ENCODE measurements at regions not wholly inside any gene's neighbourhood (a gene's known extent, or its start where the extent isn't known, plus 50 kb on each side); places are given as distances from the start of the nearest gene placed in this dataset.
"Not testable (repeated sequence)": the region's sequence is repeated elsewhere in the genome, so short reads cannot be mapped to it uniquely, and the experiment has no call there.

GRCh38 chr6:15956205-15957106, 172.4 kb upstream of the MYLIP start:
- DNase-seq (ENCODE audit: low read depth in 2 of 2), result no peak

- DNase-seq (ENCODE audit: low read depth in 2 of 2), result no peak
Observed at GRCh38 chr6:15955484-15955883, 173.4 kb upstream of the MYLIP start.

DNA sequence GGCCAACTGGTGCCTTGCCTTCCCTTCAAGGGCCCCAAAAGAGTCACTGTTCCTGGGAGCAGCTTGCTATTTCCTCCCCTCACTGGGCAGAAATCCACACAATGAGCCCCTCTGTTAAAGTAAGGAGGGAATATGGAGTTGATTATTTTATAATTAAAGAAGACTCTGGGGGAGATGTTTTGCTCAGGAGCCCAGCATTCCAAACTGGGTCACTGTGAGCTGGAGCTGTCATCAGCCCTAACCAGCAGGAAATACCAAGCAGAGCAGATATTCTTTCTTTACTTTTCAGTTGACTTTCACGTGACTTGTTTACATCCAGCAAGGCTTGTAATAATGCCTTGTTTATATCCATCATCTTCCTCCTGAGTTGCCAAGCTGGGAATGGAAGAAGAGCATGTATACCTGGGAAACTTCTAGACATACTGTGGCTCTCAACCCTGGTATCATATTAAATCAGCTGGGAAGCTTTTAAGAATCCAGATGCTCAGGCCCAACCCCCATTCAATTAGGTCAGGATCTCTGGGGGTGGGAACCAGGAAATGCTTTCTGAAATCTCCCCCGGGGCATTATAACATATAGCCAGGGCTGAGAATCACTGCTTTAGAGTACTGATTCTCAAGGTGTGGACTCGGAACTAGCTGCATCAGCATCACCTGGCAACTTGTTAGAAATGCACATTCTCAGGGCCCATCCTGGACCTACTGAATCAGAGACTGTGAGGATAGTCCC, 175.6 kb upstream of the MYLIP start:
- no peak for DNase-seq (ENCODE audit: low read depth in 2 of 2)

DNA sequence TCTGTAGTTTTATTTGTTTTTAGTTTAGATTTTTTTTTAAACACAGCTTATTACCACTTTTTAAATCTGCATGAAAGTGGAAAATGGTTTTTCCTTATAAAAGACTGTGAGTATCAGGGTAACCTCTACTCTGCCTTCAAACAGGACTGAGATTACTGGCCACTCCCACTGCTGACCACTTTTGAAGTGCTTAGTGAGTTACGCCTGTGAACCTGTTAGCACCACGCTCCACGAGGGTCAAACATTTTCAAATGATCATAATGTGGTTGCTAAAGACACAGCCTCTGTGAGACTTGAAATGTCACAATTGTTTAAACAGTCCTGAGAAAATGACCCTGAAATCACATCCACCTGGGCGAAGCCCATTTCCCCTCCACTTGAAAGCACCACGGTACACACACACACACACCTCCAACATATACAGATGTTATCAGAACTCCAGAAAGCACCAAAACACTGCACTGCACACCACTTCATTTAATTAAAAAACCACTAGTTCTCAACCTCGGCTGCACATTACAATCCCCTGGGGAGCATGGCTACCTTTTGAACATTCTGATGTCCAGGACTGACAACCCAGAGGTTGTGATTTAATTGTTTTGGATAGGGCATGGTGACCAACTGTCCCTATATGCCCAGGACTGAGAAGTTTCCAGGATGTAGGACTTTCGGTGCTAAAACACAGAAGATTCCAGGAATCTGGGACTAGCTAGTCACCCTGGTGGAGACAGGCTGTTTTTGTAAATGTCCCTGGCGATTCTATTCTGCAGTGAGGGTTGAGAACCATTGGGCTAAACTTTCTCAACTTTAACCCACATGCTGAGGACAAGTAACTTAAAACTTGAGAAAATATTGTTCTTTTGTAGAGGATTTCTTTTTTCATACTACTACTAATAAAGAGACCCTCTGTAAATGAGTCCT, 176.4 kb upstream of the MYLIP start:
- no peak for DNase-seq (ENCODE audit: low read depth in 2 of 2)

DNA sequence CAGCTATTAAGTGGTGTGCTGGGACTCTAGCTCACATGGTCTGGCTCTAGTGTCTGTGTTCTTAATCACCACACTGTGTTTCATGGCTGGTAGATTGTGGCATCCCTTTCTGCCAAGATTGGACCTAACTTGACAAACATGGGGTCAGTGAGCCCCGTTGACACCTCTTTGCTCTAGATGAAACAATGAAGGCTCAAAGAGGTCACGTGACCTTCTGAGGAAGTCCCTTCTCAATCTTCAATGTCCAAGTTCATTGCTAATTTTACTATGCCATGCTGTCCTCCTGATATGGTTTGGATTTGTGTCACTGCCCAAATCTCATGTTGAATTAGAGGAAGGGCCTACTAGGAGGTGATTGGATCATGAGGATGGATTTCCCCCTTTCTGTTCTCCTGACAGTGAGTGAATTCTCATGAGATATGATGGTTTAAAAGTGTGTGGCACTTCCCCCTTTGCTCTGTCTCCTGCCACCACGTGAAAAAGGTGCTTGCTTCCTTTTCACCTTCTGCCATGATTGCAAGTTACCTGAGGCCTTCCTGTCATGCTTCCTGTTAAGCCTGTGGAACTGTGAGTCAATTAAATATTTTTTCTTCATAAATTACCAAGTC, 177.8 kb upstream of the MYLIP start:
- DNase-seq (ENCODE audit: low read depth in 2 of 2), result no peak

DNA sequence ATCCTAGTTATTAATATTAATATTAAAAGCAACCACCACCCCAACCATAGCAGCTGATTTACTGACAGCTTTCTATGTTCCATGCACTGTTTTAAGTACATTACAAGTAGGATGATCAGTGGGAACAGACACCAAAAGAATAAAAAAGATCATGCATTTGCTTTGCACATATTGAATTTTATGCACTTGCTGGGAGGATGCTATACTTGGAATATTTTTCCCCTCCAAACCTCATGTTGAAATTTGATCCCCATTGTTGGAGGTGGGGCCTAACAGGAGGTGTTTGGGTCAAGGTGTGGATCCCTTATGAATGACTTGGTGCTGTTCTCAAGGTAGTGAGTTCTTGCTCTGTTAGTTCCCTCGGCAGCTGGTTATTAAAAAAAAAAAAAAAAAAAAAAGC, 178.9 kb upstream of the MYLIP start:
- no peak for DNase-seq (ENCODE audit: low read depth in 2 of 2)

GRCh38 chr6:15948930-15949900, 179.7 kb upstream of the MYLIP start:
- DNase-seq (ENCODE audit: low read depth in 2 of 2), result no peak

GRCh38 chr6:15947923-15948322, 181.0 kb upstream of the MYLIP start:
- DNase-seq (ENCODE audit: low read depth in 2 of 2), result no peak

- DNase-seq (ENCODE audit: low read depth in 2 of 2), result no peak
Observed at GRCh38 chr6:15947436-15947835, 181.4 kb upstream of the MYLIP start.

GRCh38 chr6:15946701-15947385, 182.0 kb upstream of the MYLIP start:
- DNase-seq (ENCODE audit: low read depth in 2 of 2), result no peak

DNA sequence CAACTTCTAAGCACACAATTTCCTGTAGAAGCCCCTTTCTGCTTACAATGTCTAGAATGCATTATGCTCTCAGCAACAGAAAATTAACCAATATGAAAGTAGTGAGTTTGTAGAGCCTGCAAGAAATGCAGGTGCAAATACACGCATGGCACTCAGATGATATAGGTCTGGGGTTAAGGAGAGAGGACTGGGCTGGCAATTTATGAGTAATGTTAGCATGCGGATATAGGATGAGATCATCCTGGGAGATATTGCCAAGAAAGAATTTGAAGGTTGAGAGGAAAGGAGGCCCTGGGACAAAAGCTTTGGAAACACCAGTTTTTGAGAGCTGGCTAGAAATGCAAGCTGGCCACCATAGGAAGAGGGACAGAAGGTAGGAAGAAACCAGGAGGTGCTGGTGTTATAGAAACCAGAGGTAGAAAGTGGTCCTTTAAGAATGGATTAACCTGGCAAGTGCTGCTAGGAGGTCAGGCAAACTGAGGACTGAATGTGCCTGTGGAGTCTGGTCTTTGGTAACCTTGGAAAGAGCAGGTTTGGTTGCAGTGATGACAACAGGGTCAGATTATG, 183.2 kb upstream of the MYLIP start:
- DNase-seq (ENCODE audit: low read depth in 2 of 2), result no peak

- DNase-seq (ENCODE audit: low read depth in 2 of 2), result no peak
Observed at GRCh38 chr6:15943423-15943822, 185.5 kb upstream of the MYLIP start.

GRCh38 chr6:15941168-15941567, 187.7 kb upstream of the MYLIP start:
- DNase-seq (ENCODE audit: low read depth in 2 of 2), result no peak

GRCh38 chr6:15938107-15938506, 190.8 kb upstream of the MYLIP start:
- DNase-seq (ENCODE audit: low read depth in 2 of 2), result no peak

GRCh38 chr6:15937602-15938001, 191.3 kb upstream of the MYLIP start:
- DNase-seq (ENCODE audit: low read depth in 2 of 2), result no peak

GRCh38 chr6:15936503-15936902, 192.4 kb upstream of the MYLIP start:
- DNase-seq (ENCODE audit: low read depth in 2 of 2), result no peak

GRCh38 chr6:15935661-15936060, 193.2 kb upstream of the MYLIP start:
- DNase-seq (ENCODE audit: low read depth in 2 of 2), result no peak

DNA sequence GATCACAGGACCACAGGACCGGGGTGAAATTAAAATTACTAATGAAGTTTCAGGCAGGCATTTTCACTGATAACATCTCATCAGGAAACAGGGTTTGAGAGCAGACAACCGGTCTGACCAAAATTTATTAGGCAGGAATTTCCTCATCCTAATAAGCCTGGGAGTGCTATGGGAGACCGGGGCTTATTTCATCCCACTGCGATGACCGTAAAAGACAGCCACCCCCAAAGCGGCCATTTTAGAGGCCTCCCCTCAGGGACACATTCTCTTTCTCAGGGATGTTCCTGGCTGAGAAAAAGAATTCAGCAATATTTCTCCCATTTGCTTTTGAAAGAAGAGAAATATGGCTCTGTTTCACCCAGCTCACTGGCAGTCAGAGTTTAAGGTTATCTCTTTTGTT, 197.2 kb upstream of the MYLIP start:
- not testable (repeated sequence) for DNase-seq (ENCODE audit: low read depth in 2 of 2)

GRCh38 chr6:15930207-15930606, 198.7 kb upstream of the MYLIP start:
- DNase-seq (ENCODE audit: low read depth in 2 of 2), result no peak
